H9 (cell line): ENCODE measurements at regions not wholly inside any gene's neighbourhood (a gene's known extent, or its start where the extent isn't known, plus 50 kb on each side); places are given as distances from the start of the nearest gene placed in this dataset.

Experiments used
- DNase-seq: peaks from one replicate; pipeline ENCODE4 v3.0.0-alpha.2; 2017
- H2AFZ ChIP-seq: one replicate; pipeline ENCODE4 v1.6.1; 2013; ENCODE audit warnings: mild to moderate bottlenecking, low read length, control low read depth, moderate library complexity
- H2AK5ac ChIP-seq: 2 replicates; pipeline ENCODE4 v1.6.1; 2013; ENCODE audit warnings: low read length, control low read depth, mixed read lengths; ENCODE audit not compliant: insufficient read length
- H2BK120ac ChIP-seq: one replicate; pipeline ENCODE4 v1.6.1; 2013; ENCODE audit warnings: low read depth, mild to moderate bottlenecking, low read length, control low read depth, inconsistent platforms; ENCODE audit not compliant: poor library complexity, severe bottlenecking
- H2BK12ac ChIP-seq: 2 replicates; pipeline ENCODE4 v1.6.1; 2013; ENCODE audit warnings: low read length, control low read depth, mixed read lengths, low read depth; ENCODE audit not compliant: insufficient read length
- H2BK15ac ChIP-seq: 2 replicates; pipeline ENCODE4 v1.6.1; 2013; ENCODE audit warnings: low read depth, low read length, control low read depth
- H2BK20ac ChIP-seq: one replicate; pipeline ENCODE4 v1.6.1; 2013; ENCODE audit warnings: low read depth, mild to moderate bottlenecking, low read length, control low read depth, inconsistent platforms; ENCODE audit not compliant: poor library complexity, severe bottlenecking
- H2BK5ac ChIP-seq: 2 replicates; pipeline ENCODE4 v1.6.1; 2013; ENCODE audit warnings: low read length, control low read depth, mixed read lengths; ENCODE audit not compliant: insufficient read length
- H3K14ac ChIP-seq: 2 replicates; pipeline ENCODE4 v1.6.1; 2013; ENCODE audit warnings: low read length, control low read depth; ENCODE audit not compliant: insufficient read depth
- H3K18ac ChIP-seq: 2 replicates; pipeline ENCODE4 v1.6.1; 2013; ENCODE audit warnings: low read depth, mild to moderate bottlenecking, mixed read lengths, low read length, control low read depth; ENCODE audit not compliant: insufficient read length
- H3K23ac ChIP-seq: 2 replicates; pipeline ENCODE4 v1.6.1; 2013; ENCODE audit warnings: low read length, control low read depth, mixed read lengths, low read depth; ENCODE audit not compliant: insufficient read length
- H3K23me2 ChIP-seq: 2 replicates; pipeline ENCODE4 v1.6.1; 2013; ENCODE audit warnings: low read depth, mild to moderate bottlenecking, mixed read lengths, low read length, control low read depth; ENCODE audit not compliant: insufficient read length, poor library complexity, severe bottlenecking
- H3K27ac ChIP-seq: 2 replicates; pipeline ENCODE4 v1.5.1; 2013; ENCODE audit warnings: low read length, control low read depth, mixed read lengths, low read depth; ENCODE audit not compliant: insufficient read length
- H3K27me3 ChIP-seq: 2 replicates; pipeline ENCODE4 v1.6.1; 2013; ENCODE audit warnings: low read length, control low read depth, inconsistent platforms; ENCODE audit not compliant: insufficient read depth
- H3K4ac ChIP-seq: 2 replicates; pipeline ENCODE4 v1.6.1; 2013; ENCODE audit warnings: low read depth, mild to moderate bottlenecking, control low read depth, inconsistent platforms, low read length, moderate library complexity
- H3K4me1 ChIP-seq: 2 replicates; pipeline ENCODE4 v1.6.1; 2013; ENCODE audit warnings: low read length, control low read depth, inconsistent platforms; ENCODE audit not compliant: insufficient read depth
- H3K4me2 ChIP-seq: 2 replicates; pipeline ENCODE4 v1.6.1; 2013; ENCODE audit warnings: low read length, control low read depth, mixed read lengths; ENCODE audit not compliant: insufficient read length, insufficient read depth
- H3K56ac ChIP-seq: 2 replicates; pipeline ENCODE4 v1.6.1; 2013; ENCODE audit warnings: low read depth, mild to moderate bottlenecking, mixed read lengths, low read length, control low read depth; ENCODE audit not compliant: insufficient read length
- H3K79me1 ChIP-seq: 2 replicates; pipeline ENCODE4 v1.6.1; 2013; ENCODE audit warnings: low read depth, mild to moderate bottlenecking, moderate library complexity, low read length, control low read depth, inconsistent platforms; ENCODE audit not compliant: insufficient read depth, poor library complexity, severe bottlenecking
- H3K79me2 ChIP-seq: 2 replicates; pipeline ENCODE4 v1.6.1; 2013; ENCODE audit warnings: low read length, control low read depth, inconsistent platforms; ENCODE audit not compliant: insufficient read depth
- H3K9ac ChIP-seq: 2 replicates; pipeline ENCODE4 v1.6.1; 2013; ENCODE audit warnings: low read length, control low read depth, mixed read lengths; ENCODE audit not compliant: insufficient read length; ENCODE audit errors: extremely low read depth
- H3K9me3 ChIP-seq: one replicate; pipeline ENCODE4 v1.6.1; 2013; ENCODE audit warnings: low read depth, low read length, inconsistent platforms; ENCODE audit not compliant: control insufficient read depth
- H3T11ph ChIP-seq: one replicate; pipeline ENCODE4 v1.6.1; 2013; ENCODE audit warnings: mild to moderate bottlenecking, low read length, control low read depth, inconsistent platforms
- H4K20me1 ChIP-seq: one replicate; pipeline ENCODE4 v1.6.1; 2013; ENCODE audit not compliant: control insufficient read depth, insufficient read length, insufficient read depth
- H4K5ac ChIP-seq: 2 replicates; pipeline ENCODE4 v1.6.1; 2013; ENCODE audit warnings: low read depth, mild to moderate bottlenecking, mixed read lengths, low read length, control low read depth; ENCODE audit not compliant: insufficient read length
- H4K8ac ChIP-seq: replicated peaks from 2 replicates; pipeline ENCODE4 v1.6.1; 2013; ENCODE audit warnings: low read length, control low read depth, mixed read lengths, low read depth; ENCODE audit not compliant: insufficient read length
- H4K91ac ChIP-seq: 2 replicates; pipeline ENCODE4 v1.6.1; 2013; ENCODE audit warnings: low read depth, mild to moderate bottlenecking, moderate library complexity, mixed read lengths, low read length, control low read depth; ENCODE audit not compliant: insufficient read length
- H3K27ac Mint-ChIP-seq, 3 experiments: 2 replicates in 2 of 3; 3 replicates in 1 of 3; pipeline ENCODE4 v1.8.0; 2020 to 2021; ENCODE audit warnings: mixed read lengths in 3 of 3, mild to moderate bottlenecking in 1 of 3, moderate library complexity in 1 of 3
- H3K27me3 Mint-ChIP-seq: 2 replicates; pipeline ENCODE4 v1.8.0; 2021; ENCODE audit warnings: low read depth, mild to moderate bottlenecking, moderate library complexity, mixed read lengths
- H3K36me3 Mint-ChIP-seq, 3 experiments: 2 replicates in 2 of 3; 3 replicates in 1 of 3; pipeline ENCODE4 v1.8.0; 2020 to 2021; ENCODE audit warnings: low read depth in 3 of 3, mixed read lengths in 3 of 3; ENCODE audit not compliant: insufficient read depth in 1 of 3
- H3K4me1 Mint-ChIP-seq, 2 experiments: 2 replicates each; pipeline ENCODE4 v1.8.0; 2020; ENCODE audit warnings: mixed read lengths in 2 of 2
- H3K4me3 Mint-ChIP-seq, 2 experiments: 2 replicates in 1 of 2; 3 replicates in 1 of 2; pipeline ENCODE4 v1.8.0; 2020 to 2021; ENCODE audit warnings: mild to moderate bottlenecking in 2 of 2, mixed read lengths in 2 of 2, moderate library complexity in 1 of 2
- H3K9me3 Mint-ChIP-seq, 2 experiments: 2 replicates in 1 of 2; 3 replicates in 1 of 2; pipeline ENCODE4 v1.8.0; 2020; ENCODE audit warnings: mild to moderate bottlenecking in 2 of 2, mixed read lengths in 2 of 2, moderate library complexity in 1 of 2
- CTCF ChIP-seq: fragments of 200-600 bp; sonication (generic); conservative IDR thresholded peaks from 3 replicates; pipeline ENCODE4 v1.8.0; 2021; ENCODE audit warnings: antibody characterized with exemption, mild to moderate bottlenecking
- WGBS: extraction: QIAGEN DNeasy Blood & Tissue Kit; methylation state at CpG from one replicate; pipeline ENCODE4 v1.1.7; 2013; ENCODE audit warnings: missing lambda C conversion rate, low lambda C conversion rate, mixed read lengths; ENCODE audit not compliant: insufficient read length; ENCODE audit errors: extremely low coverage; 5-methylcytosine and 5-hydroxymethylcytosine counted together

- no peaks in the 10 kb centered on the region for H3K79me2 ChIP-seq
- no peak overlapping the region for H3K14ac ChIP-seq
- H3K27me3 ChIP-seq: no peaks in the 10 kb centered on the region; the same call in 1 of the 2 replicates
- H3K4ac ChIP-seq: no peak overlapping the region
- Mint-ChIP-seq H3K36me3 (no peaks in the 10 kb centered on the region), H3K4me1 (no peaks in the 10 kb centered on the region), H3K4me3 (no peak overlapping the region), H3K27ac (no peak overlapping the region), H3K27me3 (no peaks in the 10 kb centered on the region), H3K9me3 (no peaks in the 10 kb centered on the region)
- no peak overlapping the region for H3K4me2 ChIP-seq
- H3K4me1 ChIP-seq: no peaks in the 10 kb centered on the region
- H4K91ac ChIP-seq: no peak overlapping the region
- no peaks in the 10 kb centered on the region for H3K9me3 ChIP-seq
- no peak overlapping the region for H2BK5ac ChIP-seq
- WGBS: no CpG with 5 or more reads among the region's 7 CpGs
- H3K79me1 ChIP-seq: no peaks in the 10 kb centered on the region
- H3K56ac ChIP-seq: no peak overlapping the region
- no peak for TF ChIP-seq CTCF
- H3K23me2 ChIP-seq: no peaks in the 10 kb centered on the region
- no peak overlapping the region for H2BK120ac ChIP-seq
- H4K5ac ChIP-seq: no peak overlapping the region
- H3T11ph ChIP-seq: no peak overlapping the region
- H3K23ac ChIP-seq: no peak overlapping the region
- no peak overlapping the region for H3K27ac ChIP-seq
- H3K18ac ChIP-seq: no peak overlapping the region
- no peak for DNase-seq
- no peak overlapping the region for H4K8ac ChIP-seq
- H2BK20ac ChIP-seq: no peak overlapping the region
- H2AFZ ChIP-seq: no peak overlapping the region
- no peak overlapping the region for H2BK12ac ChIP-seq
- H2BK15ac ChIP-seq: no peak overlapping the region
- H4K20me1 ChIP-seq: no peaks in the 10 kb centered on the region
- H2AK5ac ChIP-seq: no peak overlapping the region
- H3K9ac ChIP-seq: no peak overlapping the region
Observed at GRCh38 chr6:135693811-135694370, 157.6 kb upstream of the PDE7B start.
